NOMO-1 treated with dmso at 0.1 percent for 144 hours (cell line): ENCODE measurements at regions not wholly inside any gene's neighbourhood (a gene's known extent, or its start where the extent isn't known, plus 50 kb on each side); places are given as distances from the start of the nearest gene placed in this dataset.

Experiments
- DNase-seq: peaks from one replicate; lab custom pipeline; 2025; ENCODE audit not compliant: unreplicated experiment; lab: John Stamatoyannopoulos, UW

- no peak for DNase-seq
Measured at GRCh38 chr4:81523672-81524327, 52.1 kb upstream of the RASGEF1B start.

DNA sequence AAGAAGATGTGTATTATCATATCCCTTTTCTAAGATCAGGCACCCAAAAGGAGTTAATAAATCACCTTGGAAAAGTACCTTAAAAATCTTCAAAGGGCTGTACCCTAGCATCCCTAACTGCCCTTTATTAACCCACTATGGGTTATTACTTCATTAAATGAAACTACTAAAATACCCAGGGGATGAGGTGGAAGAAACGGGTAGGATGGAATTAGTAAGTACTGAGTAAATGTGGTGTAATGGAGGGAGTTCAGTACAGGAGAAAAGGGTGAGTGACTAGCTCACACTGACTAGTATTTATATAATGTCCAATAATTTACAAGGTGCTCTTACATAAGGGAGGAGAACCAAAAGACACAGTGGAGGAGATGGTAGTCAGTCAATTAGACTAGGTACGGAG, 51.0 kb upstream of the RASGEF1B start:
- DNase-seq: no peak

- DNase-seq: no peak
Measured at GRCh38 chr4:81521708-81522107, 50.0 kb upstream of the RASGEF1B start.
